ENCODE measurements at regions not wholly inside any gene's neighbourhood (a gene's known extent, or its start where the extent isn't known, plus 50 kb on each side); places are given as distances from the start of the nearest gene placed in this dataset.
A peak's percentile ranks its signal among the peaks of the same experiment; 100 is the strongest.
"Not testable (repeated sequence)": the region's sequence is repeated elsewhere in the genome, so short reads cannot be mapped to it uniquely, and the experiment has no call there.

GRCh38 chr16:51237207-51237606 lies 86.1 kb upstream of the SALL1 start:
- peaks cover 6% of the 10 kb centered on the region for H3K4me1 ChIP-seq (ENCODE audit: insufficient read depth)
- H3K27ac ChIP-seq: no peak overlapping the region
- H4K20me1 ChIP-seq (ENCODE audit: insufficient read depth, poor library complexity, severe bottlenecking): no peaks in the 10 kb centered on the region
- no peaks in the 10 kb centered on the region for H3K9me3 ChIP-seq (ENCODE audit: low read depth)
- no peaks in the 10 kb centered on the region for H3K9me2 ChIP-seq (replicated peaks; ENCODE audit: insufficient read depth)
- DNase-seq (ENCODE audit: low spot score): no peak
- no peak overlapping the region for H3K4me3 ChIP-seq
- H3K27me3 ChIP-seq: peaks cover 44% of the 10 kb centered on the region
- H2AFZ ChIP-seq: no peak overlapping the region
- H3K36me3 ChIP-seq (replicated peaks; ENCODE audit: insufficient read depth, low read depth): no peaks in the 10 kb centered on the region
- no peak overlapping the region for H3K4me2 ChIP-seq
- 64% methylated on average over 2 of the region's 2 CpGs for WGBS (ENCODE audit: low lambda C conversion rate, missing lambda C conversion rate)
- TF ChIP-seq EZH2phosphoT487 (IDR thresholded peaks at IDR 0.05; ENCODE audit: low read depth, severe bottlenecking, unreplicated experiment): no peak
- no peak for TF ChIP-seq EZH2 (IDR thresholded peaks at IDR 0.05; ENCODE audit: borderline replicate concordance)
- TF ChIP-seq CTCF (IDR thresholded peaks at IDR 0.05; ENCODE audit: poor library complexity): no peak
- no peaks in the 10 kb centered on the region for H3K79me2 ChIP-seq

- no peaks in the 10 kb centered on the region for H3K79me2 ChIP-seq
- no peak overlapping the region for H3K27ac ChIP-seq
- TF ChIP-seq EZH2 (IDR thresholded peaks at IDR 0.05; ENCODE audit: borderline replicate concordance) (no peak), CTCF (IDR thresholded peaks at IDR 0.05; ENCODE audit: poor library complexity) (no peak), EZH2phosphoT487 (IDR thresholded peaks at IDR 0.05; ENCODE audit: low read depth, severe bottlenecking, unreplicated experiment) (peak; percentile 83)
- no peaks in the 10 kb centered on the region for H4K20me1 ChIP-seq (ENCODE audit: insufficient read depth, poor library complexity, severe bottlenecking)
- peaks cover 6% of the 10 kb centered on the region for H3K4me1 ChIP-seq (ENCODE audit: insufficient read depth)
- H3K9me3 ChIP-seq (ENCODE audit: low read depth): no peaks in the 10 kb centered on the region
- peak overlapping the region; percentile 44 for H3K4me2 ChIP-seq
- H3K27me3 ChIP-seq: peaks cover 38% of the 10 kb centered on the region
- H3K36me3 ChIP-seq (replicated peaks; ENCODE audit: insufficient read depth, low read depth): no peaks in the 10 kb centered on the region
- no peaks in the 10 kb centered on the region for H3K9me2 ChIP-seq (replicated peaks; ENCODE audit: insufficient read depth)
- H3K4me3 ChIP-seq: no peak overlapping the region
- H2AFZ ChIP-seq: no peak overlapping the region
- 19% methylated on average over 3 of the region's 3 CpGs for WGBS (ENCODE audit: low lambda C conversion rate, missing lambda C conversion rate)
- no peak for DNase-seq (ENCODE audit: low spot score)
Measured at GRCh38 chr16:51236583-51236982, 85.5 kb upstream of the SALL1 start.

GRCh38 chr16:51231702-51232101 lies 80.6 kb upstream of the SALL1 start:
- WGBS (ENCODE audit: low lambda C conversion rate, missing lambda C conversion rate): 85% methylated on average over 4 of the region's 4 CpGs
- Histone ChIP-seq H4K20me1 (ENCODE audit: insufficient read depth, poor library complexity, severe bottlenecking) (no peaks in the 10 kb centered on the region), H3K4me3 (no peak overlapping the region), H3K4me2 (no peak overlapping the region), H3K36me3 (replicated peaks; ENCODE audit: insufficient read depth, low read depth) (no peaks in the 10 kb centered on the region), H3K79me2 (no peaks in the 10 kb centered on the region), H3K9me2 (replicated peaks; ENCODE audit: insufficient read depth) (no peaks in the 10 kb centered on the region), H3K4me1 (ENCODE audit: insufficient read depth) (peaks cover 6% of the 10 kb centered on the region), H3K27me3 (peaks cover 23% of the 10 kb centered on the region), H3K9me3 (ENCODE audit: low read depth) (no peaks in the 10 kb centered on the region), H2AFZ (no peak overlapping the region), H3K27ac (no peak overlapping the region)
- no peak for TF ChIP-seq CTCF (IDR thresholded peaks at IDR 0.05; ENCODE audit: poor library complexity)
- TF ChIP-seq EZH2 (IDR thresholded peaks at IDR 0.05; ENCODE audit: borderline replicate concordance): no peak
- TF ChIP-seq EZH2phosphoT487 (IDR thresholded peaks at IDR 0.05; ENCODE audit: low read depth, severe bottlenecking, unreplicated experiment): no peak
- no peak for DNase-seq (ENCODE audit: low spot score)

GRCh38 chr16:51230035-51230434 lies 79.0 kb upstream of the SALL1 start:
- not testable (repeated sequence) for H3K9me3 ChIP-seq (ENCODE audit: low read depth); H4K20me1 ChIP-seq (ENCODE audit: insufficient read depth, poor library complexity, severe bottlenecking); H3K4me3 ChIP-seq; H3K9me2 ChIP-seq (replicated peaks; ENCODE audit: insufficient read depth); H3K4me1 ChIP-seq (ENCODE audit: insufficient read depth); H2AFZ ChIP-seq; DNase-seq (ENCODE audit: low spot score); H3K27ac ChIP-seq; H3K36me3 ChIP-seq (replicated peaks; ENCODE audit: insufficient read depth, low read depth); H3K79me2 ChIP-seq; H3K4me2 ChIP-seq
- WGBS (ENCODE audit: low lambda C conversion rate, missing lambda C conversion rate): 83% methylated on average over 1 of the region's 1 CpG
- H3K27me3 ChIP-seq: peaks cover 23% of the 10 kb centered on the region
